GM18858 (cell line): ENCODE measurements at regions not wholly inside any gene's neighbourhood (a gene's known extent, or its start where the extent isn't known, plus 50 kb on each side); places are given as distances from the start of the nearest gene placed in this dataset.

ENCODE experiments used
- ATAC-seq: cut with Tn5 transposase; IDR thresholded peaks from one replicate; pipeline ENCODE4 v1.9.1; 2021; ENCODE audit not compliant: unreplicated experiment

GRCh38 chr2:19686439-19686838 lies 215.3 kb downstream of the TTC32 start:
- no peak for ATAC-seq

- ATAC-seq, result no peak
Observed at GRCh38 chr2:19685731-19686130, 216.1 kb downstream of the TTC32 start.

GRCh38 chr2:19684516-19684915 lies 217.3 kb downstream of the TTC32 start:
- ATAC-seq, result no peak

DNA sequence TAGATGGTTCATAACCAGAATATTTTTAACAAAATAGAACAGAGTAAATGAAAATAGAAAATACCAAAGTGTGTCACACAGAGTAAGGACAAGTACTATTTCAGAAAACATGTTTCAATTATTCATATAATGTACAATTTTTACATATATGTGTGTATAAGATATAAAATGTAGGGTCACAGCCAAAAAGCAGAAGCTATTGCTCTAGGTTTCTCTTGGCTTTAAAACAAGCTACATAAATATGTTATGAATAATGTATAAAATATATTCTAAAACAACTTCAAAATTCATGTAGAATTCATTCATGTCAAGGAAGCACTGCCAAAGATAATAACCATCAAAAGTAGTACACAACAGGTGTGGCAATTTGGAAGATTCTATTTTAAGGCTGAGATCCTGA lies 218.2 kb downstream of the TTC32 start:
- no peak for ATAC-seq

DNA sequence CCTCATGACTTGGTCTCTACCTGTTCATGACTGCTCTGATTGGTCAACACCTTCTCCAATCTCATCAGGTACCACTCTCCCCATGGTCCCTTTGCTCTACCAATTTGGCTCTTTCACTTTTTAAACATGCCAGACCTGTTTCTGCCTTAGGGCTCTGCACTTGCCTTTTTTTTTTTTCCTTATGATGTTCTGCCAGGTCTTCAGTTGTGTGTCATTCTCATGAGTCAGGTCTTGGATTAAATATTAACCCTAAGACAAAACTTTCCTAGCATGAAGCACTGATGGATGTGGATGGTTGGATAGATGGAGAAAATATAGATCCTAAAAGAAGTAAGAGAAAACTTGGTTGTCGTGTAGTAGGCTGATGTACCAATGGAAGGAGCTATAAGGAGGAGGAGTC lies 219.3 kb downstream of the TTC32 start:
- no peak for ATAC-seq

DNA sequence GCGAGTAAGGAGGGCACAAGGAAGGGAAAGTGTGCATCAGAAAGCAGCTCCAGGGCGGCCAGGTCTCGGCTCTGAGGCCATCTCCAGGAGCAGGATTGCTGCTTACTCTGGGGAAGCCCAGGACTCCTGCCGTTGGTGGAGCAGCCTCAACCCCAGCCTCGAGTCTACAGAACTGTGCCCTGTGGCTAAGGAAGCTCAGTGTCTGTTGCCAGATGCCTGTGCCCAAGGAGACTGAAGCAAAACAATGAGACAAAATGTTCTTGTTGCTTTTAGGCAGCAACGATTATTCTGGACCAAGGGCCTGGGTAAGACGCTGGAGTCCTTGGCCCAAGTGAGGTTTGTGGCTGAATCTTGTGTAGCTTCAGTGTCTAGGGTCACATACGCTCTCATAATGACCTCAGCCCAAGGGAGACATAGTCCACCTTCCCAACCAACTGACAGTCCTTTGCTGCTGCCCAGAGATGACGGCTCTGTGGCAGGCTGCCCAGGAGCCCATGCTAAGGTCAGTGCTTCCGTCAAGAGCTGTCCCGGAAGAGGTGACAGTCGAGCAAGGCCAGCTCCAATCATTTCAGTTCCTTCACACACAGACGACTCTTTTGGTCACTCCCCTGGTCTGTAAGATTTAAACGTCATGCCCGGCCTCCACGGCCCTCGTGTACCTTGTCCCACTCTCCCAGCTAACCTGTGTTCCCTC lies 223.8 kb downstream of the TTC32 start:
- no peak for ATAC-seq

DNA sequence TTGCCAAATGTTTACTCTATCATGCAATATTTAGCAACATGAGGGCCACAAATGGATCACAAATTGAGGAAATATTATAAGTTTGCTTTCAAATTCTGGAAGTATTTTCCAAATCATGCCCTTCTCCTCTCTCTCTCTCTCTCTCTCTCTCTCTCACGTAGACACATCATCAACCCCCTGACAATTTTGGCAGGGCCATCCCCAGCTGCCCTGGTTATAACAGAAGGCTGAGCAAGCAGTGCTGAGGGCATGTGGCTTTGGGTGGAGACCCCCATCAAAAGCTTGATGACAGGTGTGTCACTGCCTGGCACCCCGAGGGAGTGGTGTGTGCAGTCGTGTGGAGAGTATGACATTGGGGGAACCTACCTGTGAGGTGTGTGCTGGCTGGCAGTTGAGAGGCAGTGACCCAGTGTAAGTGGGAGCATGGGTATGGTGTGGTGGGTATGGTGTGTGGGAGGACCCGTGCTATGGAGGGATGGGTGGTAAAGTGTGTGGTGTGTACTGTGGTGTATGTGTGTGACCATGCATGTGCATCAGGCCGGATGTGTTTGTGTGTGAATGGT lies 224.5 kb downstream of the TTC32 start:
- ATAC-seq, result no peak

GRCh38 chr2:19676770-19677169 lies 225.0 kb downstream of the TTC32 start:
- no peak for ATAC-seq

GRCh38 chr2:19675856-19676460 lies 225.8 kb downstream of the TTC32 start:
- no peak for ATAC-seq

DNA sequence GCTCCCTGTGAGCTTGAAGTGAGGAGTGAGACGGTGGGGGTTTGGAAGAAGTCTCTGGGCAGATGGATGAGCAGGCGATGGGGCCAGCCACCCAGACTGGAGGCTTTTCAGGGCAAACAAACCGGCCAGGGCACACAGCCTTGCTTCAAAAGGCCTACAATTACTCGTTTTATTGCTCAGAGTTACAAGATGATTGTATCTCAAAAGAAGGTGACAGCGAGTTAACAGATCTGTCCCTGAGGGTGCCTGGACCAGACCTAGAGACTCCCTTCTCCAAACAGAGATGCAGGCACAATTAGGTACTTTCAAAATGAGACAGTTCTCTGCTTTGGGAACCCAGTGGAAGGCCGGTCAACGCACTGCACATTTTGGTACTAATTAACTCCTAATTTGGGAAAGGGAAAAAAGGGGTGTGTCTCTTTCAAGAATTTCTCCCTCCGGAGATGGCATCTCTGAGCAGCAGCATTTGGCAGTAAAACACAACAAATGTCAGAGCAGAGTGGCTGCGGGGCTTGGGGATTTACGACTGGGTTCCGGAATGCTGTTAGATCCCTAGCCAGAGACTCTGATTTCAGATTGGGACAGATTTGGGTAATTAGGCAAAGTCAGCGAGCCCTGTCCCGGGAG lies 226.7 kb downstream of the TTC32 start:
- ATAC-seq, result no peak

DNA sequence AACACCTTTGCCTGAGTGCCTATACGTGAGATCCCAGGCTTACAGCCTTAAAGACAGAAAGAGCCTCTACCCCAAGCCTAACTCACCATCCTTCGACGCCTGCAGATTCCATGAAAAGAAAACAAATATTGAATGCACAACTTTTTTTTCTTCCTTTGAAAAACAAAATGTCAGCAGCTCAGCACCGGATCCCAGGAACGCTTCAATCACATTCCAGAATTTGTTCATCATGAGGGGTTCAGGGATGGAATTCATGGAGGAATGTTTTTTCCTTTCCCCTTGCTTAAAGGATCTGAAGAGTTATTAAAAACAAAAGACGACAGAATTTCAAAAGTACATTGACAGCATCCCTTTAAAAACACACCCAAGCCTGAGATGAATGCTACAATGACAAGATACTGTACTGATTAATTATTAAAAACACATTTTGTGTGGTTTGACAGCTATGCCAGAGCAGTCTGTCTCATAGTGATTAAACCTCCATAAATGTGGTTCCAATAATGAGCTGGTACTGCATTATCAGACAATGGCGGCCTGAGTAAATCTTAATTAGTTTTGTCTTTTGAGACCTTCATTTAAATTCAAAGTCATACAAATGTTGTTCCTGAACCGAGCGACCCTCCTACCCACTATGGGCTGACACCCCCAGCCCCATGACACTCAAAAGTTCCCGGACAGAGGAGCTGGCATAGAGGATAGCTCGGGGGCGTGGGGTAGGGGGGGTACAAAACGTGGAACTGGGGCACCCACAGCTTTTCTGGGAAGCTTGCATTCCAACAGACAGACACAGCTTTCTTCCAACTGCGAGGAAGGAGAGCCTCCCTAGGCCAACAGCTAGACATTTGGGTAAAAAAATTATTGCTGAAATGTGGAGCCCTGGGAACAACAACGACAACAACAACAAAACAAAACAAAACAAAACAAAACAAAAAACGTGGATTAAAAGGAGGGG lies 227.5 kb downstream of the TTC32 start:
- ATAC-seq, result no peak

- no peak for ATAC-seq
Observed at GRCh38 chr2:19673213-19673791, 228.5 kb downstream of the TTC32 start.

GRCh38 chr2:19671916-19672315 lies 229.9 kb downstream of the TTC32 start:
- no peak for ATAC-seq

- ATAC-seq, result no peak
Observed at GRCh38 chr2:19671311-19671710, 230.5 kb downstream of the TTC32 start.

GRCh38 chr2:19670303-19670702 lies 231.5 kb downstream of the TTC32 start:
- ATAC-seq, result no peak

DNA sequence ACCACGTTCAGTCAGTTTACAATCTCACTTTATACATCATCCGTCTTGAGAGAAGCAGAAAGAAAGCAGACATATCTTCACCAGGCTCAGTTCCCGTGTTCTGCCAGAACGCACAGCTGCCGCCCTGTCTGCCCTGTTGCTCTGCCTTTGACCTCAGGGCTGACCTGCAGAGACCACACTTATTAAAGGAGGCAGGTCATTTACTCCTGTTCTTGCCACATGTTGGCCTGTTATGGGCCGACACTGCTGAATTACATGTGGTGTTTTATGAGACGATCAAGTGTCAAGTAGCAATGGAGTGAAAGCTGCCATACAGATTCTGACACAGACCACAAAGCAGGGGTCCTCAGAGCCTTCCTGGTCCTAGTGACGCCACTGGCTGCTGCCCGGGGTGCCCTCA lies 232.2 kb downstream of the TTC32 start:
- ATAC-seq, result no peak

- ATAC-seq, result no peak
Observed at GRCh38 chr2:19669126-19669525, 232.7 kb downstream of the TTC32 start.

GRCh38 chr2:19667536-19667949 lies 234.2 kb downstream of the TTC32 start:
- no peak for ATAC-seq

- ATAC-seq, result no peak
Observed at GRCh38 chr2:19667085-19667484, 234.7 kb downstream of the TTC32 start.

DNA sequence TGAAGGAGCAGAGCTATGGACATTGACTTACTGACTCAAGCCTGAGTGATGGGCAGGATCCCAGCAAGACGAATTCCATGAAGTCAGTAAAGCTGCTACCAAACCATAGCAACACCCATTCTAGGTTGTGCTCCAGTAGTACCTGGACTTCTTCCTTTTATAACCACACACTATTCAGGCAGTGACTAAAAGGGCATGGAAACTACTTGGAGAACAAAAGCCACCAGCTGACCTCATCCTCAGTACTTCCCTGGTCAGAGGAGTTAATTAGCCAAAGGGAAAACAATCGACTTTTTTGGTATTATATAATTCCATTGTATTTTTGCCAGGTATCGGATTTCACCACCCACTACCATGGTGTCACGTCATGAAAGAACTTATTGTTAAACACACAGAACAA lies 237.1 kb downstream of the TTC32 start:
- ATAC-seq, result no peak
